Loucy (cell line): ENCODE measurements at regions not wholly inside any gene's neighbourhood (a gene's known extent, or its start where the extent isn't known, plus 50 kb on each side); places are given as distances from the start of the nearest gene placed in this dataset.

Source experiments
- EZH2phosphoT487 ChIP-seq: fragments of 200-600 bp; IDR thresholded peaks from 2 replicates; pipeline ENCODE4 v1.6.1; 2018; ENCODE audit warnings: antibody characterized with exemption, mild to moderate bottlenecking, moderate library complexity, borderline replicate concordance
- TF ChIP-seq, protein P1 (sequence below): fragments of 200-600 bp; sonication (generic); conservative IDR thresholded peaks from 2 replicates; pipeline ENCODE4 v1.5.1; 2014; ENCODE audit warnings: mild to moderate bottlenecking, antibody characterized with exemption, low read length

DNA sequence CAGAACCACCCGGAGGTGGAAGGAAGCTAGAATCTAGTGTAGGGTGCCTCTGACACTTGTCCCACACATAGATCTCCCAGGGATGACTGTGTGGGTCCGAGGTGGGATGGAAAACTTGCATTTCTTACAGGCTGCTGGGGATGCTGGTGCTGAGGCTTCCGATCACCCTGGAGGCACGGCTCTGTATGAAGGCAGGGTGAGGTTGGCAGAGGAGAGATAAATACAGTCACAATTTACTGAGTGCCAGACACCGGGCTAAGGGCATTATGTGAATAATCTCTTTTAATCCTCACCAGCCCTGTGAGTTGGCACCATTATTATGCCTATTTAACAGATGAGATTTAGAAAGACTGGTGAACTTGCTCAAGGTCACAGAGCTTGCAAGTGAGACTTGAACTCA, 250.2 kb upstream of the RREB1 start:
- TF ChIP-seq, protein P1, sequence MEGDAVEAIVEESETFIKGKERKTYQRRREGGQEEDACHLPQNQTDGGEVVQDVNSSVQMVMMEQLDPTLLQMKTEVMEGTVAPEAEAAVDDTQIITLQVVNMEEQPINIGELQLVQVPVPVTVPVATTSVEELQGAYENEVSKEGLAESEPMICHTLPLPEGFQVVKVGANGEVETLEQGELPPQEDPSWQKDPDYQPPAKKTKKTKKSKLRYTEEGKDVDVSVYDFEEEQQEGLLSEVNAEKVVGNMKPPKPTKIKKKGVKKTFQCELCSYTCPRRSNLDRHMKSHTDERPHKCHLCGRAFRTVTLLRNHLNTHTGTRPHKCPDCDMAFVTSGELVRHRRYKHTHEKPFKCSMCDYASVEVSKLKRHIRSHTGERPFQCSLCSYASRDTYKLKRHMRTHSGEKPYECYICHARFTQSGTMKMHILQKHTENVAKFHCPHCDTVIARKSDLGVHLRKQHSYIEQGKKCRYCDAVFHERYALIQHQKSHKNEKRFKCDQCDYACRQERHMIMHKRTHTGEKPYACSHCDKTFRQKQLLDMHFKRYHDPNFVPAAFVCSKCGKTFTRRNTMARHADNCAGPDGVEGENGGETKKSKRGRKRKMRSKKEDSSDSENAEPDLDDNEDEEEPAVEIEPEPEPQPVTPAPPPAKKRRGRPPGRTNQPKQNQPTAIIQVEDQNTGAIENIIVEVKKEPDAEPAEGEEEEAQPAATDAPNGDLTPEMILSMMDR = no peak
- TF ChIP-seq EZH2phosphoT487 = no peak
